NCI-H2227 (cell line): ENCODE measurements at regions not wholly inside any gene's neighbourhood (a gene's known extent, or its start where the extent isn't known, plus 50 kb on each side); places are given as distances from the start of the nearest gene placed in this dataset.

Experiments used
- DNase-seq: peaks from one replicate; lab custom pipeline; 2025; ENCODE audit not compliant: unreplicated experiment; lab: John Stamatoyannopoulos, UW

DNA sequence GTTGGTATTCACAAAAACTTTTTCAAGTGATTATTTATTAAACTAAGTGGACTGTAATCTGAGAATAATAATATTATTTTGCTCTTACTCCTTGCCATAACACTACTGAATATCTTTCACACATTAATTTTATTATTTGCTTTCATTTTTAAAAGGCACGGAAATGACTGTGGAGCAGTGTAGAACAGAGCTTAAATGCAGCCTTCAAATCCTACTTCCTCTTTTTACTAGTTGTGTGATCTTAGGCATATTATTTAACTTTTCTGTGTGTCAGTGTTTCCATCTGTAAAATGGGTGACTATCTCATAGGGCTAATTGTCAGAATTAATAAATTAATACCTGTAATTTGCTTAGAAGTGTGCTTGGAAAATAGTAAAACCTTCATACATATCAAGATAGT is 55.5 kb upstream of the SLC8A1 start:
- DNase-seq, result no peak

DNA sequence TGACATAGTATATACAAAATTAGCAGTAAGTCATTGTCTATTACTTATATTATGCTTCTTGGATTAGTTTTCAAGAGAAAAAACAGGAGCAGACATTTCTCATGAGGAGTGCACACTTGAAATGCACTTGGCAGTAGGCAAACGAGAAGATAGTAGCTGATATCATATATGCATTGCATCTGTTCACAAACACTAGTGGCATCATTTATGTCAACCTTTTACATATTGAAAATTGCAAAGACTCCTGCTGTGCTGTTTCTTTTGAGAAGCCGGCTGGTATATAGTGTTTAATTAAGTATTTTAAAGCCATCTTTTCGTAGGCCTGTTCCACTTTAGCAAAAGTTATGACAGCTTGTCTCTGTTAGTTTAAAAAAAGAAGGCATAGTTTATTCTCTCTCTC is 58.4 kb upstream of the SLC8A1 start:
- DNase-seq, result no peak

DNA sequence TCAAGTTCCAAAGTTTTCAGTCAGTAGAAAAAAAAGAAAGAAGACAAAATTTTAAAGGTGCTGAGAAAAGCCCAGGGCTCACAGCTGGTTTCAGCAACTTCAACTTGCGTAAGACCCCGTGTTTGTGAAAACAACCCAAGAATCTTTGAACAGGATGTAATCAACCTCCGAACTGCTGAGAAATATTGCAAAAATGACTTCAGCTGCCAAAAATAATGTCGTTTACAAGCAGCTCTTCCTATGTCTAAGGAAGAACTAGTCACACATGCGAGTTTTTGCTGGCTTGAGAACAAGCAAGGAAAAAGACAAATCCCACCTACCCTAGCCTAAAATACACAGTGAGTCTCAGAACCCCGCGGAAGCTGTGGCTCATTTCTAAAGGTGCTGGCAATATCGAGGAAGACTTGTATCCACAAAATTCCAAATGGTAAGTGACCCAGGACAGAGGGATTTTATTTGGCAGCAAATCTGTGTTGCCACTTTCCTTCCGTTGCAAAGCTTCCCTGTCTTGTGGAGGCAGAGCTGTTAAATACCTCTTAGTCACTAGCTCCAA is 59.8 kb upstream of the SLC8A1 start:
- DNase-seq, result no peak

DNA sequence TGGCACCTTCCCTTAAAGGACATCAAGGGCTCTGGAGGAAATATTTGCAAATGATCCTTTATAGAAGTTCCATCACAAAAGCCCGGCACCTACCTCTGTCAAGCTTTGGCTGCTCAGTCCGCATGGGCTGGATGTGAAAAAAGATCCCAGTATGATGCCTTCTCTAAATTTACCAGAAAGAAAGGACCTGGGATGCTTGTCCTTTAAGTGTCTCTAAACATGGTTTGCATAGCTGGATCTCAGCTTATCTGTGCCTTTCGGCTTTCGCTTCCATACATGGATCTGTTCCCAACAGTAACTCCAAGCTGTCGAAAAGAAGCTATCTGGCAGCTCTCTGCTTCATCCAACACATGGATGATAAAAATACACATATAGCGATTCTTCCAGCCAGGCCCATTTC is 60.4 kb upstream of the SLC8A1 start:
- DNase-seq, result no peak

DNA sequence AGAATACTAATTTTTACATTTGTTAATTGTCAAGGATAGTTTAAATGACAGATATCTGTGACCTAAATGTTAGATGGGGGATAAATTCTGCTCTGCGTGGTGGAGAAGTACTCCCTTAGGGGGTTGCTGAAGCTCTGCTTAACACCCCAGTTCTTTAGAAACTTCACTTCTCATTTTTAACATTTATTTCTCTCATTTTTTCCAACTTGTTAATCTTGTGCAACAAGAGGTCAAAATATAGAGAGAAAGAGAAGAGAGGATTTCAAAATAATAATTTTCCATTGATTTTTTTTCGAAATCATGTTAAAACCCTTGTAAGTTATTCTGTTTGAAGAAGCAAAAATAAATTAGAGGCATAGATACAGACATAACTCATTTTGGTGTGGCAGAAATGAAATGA is 61.3 kb upstream of the SLC8A1 start:
- DNase-seq, result no peak

DNA sequence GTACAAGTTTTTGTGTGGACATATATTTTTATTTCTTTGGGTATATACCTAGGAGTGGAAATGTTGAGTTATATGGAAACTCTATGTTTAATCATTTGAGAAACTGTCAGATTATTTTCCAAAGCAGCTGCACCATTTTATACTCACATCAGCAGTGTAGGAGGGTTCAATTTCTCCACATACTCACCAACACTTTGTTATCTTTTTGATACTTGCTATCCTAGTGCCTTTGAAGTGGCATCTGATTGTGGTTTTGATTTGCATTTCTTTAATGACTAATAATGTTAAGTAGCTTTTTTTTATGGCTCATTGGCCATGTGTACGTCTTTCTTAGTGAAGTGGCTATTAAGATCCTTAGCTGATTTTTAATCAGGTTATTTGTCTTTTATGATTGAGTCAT is 64.7 kb upstream of the SLC8A1 start:
- no peak for DNase-seq

DNA sequence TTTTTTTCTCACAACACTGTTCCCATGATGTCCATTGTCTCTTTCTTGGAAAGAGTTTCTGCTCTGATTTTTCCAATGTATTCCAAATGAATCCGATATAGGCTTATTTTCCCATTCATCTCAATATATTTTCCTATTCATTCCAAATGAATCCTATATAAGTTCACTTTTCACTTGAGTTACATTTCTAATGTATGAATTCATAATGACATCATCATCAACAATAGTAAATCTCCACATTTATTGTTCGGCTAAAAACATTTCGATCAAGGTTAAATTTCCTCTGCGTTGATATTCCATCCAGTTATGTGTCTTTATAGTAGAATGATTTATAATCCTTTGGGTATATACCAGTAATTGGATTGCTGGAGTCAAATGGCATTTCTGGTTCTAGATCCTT is 76.7 kb upstream of the SLC8A1 start:
- no peak for DNase-seq

DNA sequence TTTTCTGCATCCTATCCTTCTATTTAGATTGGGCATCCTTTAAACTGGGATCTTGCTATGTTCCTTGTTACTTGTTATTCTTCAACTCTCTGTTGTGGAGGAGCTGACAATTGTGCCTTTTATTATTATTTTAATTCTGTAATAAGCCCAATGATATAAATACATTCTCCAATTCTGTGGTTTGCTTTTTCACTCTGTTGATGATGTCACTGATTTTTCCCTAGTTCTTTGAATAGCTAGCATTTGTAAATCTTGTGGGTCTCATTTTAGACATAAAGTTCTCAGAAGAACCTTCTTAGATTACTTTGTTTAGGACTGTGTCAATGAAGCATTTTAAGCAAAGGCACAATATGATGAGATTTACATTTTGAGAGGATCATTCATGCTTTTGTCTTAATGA is 79.5 kb upstream of the SLC8A1 start:
- DNase-seq, result no peak

DNA sequence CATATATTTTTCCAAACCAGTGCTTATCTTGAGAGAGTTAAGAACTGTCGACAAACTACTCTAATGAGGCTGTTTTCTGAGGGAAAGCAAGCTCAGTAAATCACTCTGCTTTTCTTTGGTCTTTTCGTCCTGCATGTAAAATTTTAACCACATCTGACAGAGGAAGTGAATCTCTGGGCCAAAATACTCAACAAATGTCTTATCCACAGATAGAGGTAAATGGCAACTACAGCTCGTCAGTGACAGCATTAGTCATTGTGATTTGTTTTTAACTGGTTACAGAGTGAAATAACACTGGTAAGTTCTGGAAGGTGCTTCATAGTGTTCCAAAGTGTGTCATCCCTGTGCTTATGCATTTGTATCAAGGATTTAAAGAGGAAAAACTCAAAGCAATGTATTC is 82.6 kb upstream of the SLC8A1 start:
- no peak for DNase-seq

DNA sequence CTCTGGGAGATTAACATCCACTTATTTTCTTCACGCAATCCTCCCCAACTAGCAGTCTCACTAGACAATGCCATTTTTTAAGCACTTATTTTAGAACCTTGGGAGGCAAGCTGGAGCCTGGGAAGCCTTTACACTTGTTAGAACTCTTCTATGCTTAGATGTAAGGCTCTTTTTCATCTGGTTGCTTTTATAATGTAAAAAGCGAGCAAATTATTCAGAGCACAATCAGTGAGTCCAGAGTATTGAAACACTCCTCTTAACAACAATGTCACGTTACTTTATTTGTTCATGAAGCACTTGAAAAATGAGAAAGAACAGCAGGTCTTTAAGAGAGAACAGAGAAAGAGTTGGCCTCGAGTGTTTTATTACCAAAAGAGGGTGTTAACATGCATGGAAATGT is 84.1 kb upstream of the SLC8A1 start:
- peak; percentile 53 for DNase-seq

DNA sequence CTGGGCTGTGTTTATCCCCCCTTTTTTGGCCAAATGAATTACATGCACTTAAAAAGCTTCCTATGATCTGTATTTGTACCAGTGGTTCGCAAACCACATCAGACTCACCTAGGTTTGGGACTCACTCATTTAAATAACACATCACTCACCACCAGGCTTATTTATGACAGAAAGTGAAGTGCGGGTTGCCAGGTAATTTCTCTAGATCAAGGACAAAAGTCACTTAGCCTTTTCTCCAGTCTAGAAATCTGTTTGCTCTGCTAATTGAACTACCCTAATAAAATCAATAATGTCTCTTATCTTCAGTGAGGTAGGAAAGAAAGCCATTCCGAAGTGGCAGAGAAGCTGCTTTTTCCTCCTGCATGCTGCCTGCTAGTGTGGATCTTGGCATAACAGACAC is 88.1 kb upstream of the SLC8A1 start:
- no peak for DNase-seq

DNA sequence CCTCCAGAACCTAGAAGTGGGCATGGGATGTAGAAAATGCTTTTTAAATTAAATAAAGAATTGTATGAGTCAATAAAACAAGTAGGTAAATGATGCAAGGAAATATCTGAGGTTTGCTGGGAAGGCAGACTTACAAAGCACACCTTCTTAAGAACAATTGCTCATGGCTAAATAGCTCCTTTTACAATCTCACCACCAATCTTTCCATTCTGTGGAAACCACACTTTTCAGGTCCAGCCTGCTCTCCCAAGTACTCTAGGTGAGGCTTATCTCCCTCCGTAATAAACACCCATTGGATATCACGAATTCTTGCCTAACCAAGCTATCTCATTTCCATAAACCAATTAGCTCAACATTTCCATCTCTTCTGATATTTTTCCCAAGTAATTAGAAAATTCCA is 91.5 kb upstream of the SLC8A1 start:
- DNase-seq, result no peak

DNA sequence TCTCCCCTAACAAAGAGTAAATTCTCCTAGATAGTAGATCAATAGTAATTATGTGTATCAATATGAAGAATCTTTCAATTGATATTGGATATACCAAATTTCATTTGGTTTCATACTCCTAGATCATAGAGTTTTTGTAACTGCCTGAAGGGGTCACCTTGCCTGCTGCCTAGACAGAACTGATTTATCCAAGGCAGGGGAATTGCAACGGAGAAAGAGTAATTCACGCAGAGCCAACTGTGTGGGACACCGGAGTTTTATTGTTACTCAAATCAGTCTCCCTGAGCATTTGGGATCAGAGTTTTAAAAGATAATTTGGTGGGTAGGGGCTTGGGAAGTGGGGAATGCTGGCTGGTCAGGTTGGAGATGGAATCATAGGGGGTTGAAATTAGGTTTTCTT is 92.2 kb upstream of the SLC8A1 start:
- no peak for DNase-seq

DNA sequence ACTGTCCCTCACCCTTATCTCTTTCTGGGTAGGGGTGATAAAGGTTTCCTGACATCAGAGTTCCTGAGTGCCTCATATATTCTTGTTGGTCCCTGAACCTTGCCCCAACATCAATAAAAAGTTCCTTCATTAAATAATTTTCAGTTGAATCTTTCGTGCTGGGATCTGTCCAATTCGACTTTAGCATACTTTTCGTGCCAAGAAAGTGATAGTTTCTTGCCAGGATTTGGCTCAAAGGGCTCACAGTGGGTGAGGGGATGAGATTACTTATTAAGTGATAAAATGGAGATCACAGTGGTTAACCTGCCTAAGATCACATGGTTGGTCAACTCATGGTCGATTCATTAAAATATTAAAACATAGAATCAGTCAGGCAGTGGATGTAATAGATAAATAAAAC is 93.8 kb upstream of the SLC8A1 start:
- DNase-seq, result no peak

DNA sequence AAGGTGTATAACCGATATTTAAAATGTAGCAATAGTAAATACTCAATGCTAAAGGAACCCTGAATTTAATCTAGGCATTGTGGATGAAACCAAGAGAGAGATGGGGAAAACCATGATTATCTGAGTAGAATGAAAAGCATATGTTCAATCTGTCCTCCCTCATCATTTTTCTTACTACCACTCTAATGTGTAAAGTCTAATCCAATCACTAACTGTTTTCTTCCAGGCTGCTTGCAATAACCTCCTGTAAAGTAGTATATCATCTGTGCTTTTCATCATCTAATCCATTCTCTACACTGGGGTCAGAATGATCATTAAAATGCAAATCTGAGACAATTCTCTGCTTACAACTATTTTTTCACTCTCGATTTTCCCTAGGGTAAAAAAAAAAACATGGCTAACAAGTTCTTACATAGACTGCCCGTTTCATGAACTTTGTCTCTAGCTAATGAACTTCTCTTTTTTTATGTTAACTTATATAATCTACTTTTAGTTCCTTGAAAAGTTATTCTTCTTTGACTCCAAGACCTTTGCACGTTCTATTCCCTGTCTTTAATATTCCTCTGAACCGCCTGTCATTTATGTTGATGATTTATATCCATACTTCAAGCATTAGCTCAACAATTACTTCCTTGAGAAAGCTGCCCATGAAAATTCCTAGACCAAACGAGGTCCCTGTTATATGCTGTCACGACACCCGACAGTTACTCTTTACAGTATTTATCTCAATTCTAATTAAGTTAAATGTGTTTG is 94.7 kb upstream of the SLC8A1 start:
- no peak for DNase-seq

DNA sequence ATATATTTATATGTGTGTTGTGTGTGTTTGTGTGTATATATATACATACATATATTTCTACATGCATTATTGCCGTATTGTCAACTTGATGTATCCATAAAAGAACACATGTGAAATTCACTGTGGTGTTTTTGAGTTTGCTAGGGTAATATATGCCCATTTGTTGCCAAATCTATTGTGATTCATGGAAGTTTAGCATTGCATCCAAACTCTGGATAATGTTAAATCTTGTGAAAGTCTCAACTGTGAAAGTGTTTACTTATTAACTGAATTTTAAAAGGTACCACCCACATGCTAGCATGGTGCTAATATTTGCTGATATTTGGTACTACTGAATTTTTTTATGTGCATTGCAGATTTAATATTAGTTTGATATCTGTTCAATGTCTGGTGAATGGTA is 96.6 kb upstream of the SLC8A1 start:
- no peak for DNase-seq

DNA sequence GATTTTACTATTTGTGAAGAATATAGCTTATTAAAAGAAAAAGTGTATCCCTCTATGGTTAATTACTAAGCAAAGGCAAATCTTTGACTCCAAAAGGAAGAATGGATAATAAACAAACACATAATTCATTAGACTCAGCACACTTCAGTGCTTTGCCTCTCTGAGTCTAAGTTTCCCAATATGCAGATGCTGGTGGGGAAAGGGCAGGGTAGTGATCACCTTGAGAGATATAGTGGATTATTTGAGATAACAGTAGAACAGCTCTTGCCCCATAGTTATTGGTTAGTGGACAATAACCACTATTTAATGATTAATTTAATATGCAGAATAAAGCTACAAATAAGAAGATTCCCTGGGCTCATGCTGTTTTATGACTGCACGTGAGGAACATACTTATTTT is 98.2 kb upstream of the SLC8A1 start:
- no peak for DNase-seq

DNA sequence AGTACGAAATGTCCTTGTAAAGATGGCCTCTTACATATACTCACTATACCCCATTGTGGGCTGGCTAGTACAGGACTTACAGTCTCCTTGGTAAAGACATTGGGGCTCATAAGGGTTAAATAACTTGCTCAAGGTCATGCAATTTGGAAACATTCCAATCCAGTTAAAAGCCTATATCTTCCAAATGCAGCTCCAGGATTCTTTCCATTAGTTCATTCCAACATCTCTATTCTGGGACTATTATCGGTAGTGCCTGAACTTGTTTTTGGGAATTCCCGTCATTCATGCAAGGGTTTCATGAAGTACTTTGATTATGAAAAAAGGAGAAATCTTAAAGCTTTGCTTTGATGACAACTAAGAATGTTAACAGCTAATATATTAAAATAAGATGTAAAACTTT is 99.2 kb upstream of the SLC8A1 start:
- no peak for DNase-seq

DNA sequence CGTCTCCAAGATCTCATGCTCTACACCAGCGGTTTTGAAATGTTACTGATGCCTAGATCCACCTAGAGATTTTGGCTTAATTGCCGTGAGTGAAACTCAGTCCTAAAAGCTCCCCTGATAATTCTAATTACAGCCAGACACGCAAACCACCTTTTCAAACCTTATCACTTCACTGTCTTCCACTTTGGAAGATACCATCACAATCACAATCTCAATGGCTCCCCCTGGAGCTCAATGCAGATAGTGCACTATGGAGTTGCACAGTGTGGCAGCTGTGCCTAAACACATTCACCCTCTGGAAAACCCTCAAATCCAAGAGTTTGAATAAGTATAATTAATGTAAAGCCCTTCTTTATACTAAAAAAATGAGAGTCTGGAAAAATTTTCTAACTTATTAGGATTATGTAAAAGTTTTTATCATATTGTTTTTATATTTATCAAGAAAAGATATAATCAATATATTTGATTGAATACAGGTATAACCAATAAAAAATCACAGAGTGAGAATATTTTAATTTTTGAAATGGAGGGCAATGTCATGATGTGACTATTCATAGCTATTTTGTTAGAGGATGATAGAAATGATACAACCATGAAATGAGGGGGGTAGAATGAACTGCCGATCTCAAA is 102.9 kb upstream of the SLC8A1 start:
- peak; percentile 63 for DNase-seq

DNA sequence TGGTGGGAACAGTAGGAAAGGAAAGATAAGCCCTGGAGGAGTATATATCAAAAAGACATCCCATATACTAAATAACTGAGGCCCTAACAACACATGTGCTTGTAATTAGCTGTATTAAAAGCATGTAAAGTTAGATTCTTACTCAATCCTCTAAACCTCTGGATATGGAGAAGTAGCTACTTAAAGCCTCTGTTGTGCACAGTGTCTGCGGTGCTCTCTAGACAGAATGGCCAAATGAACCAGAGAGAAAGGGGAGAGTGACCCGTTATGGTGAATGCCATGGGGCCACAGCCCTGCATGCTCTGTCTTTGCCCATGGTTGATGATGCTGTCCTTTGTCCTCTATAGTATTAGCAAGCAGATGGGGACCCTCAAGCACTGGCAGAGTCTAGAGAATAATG is 104.4 kb upstream of the SLC8A1 start:
- no peak for DNase-seq

DNA sequence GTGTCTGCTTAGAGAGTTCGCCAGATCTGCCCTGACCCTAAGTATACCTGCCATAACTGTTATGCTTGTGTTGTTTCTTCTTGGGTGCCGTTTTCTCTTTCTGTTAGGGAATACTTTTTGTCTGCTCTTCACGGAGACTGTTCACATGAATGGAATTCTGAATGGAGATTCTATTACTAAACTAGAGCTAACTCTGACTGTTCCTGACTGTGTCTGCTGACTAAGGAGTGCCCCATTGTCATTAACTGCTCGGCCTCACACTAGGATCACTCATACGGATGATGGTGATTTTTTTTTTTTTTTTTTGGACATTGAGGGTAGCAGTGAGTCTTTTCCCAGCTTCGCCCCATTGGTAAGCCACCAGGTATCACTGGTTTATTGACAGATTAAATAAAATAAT is 104.8 kb upstream of the SLC8A1 start:
- no peak for DNase-seq

DNA sequence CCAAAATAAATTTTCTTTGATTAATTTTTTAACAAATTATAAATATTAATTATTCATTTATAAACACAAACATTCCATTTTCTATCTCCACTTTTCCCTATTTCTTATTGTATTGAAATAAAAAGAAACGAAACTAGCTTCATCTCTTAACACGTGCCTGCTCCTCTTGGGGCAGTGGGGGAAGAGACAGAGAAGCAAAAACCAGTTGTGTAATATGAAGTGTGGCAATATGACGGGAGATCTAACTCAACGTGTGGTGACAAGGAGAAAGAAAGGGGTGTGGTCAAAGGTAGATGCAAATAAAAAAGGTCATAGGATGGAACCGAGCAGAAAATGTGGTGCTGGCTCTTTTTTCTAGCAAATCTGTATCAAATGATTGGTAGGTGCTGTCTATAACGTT is 106.9 kb upstream of the SLC8A1 start:
- DNase-seq, result no peak

DNA sequence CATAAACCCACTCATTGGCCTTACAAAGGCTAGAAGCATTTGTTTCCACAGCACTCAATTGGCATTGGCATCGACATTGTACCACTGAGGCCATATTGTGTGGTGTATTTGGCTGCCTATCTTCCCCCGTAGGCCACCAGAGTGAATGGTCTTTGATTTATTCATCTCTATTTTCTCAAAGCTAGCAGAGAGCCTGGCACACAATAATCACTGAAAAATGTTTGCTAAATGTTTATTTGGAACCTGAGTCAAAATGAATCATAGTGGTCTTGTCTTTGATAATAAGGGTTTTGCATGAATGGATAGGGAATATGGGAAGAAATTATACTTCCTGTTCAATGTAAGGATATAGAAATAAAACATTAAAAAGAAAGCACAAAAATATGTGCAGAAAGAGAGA is 107.3 kb upstream of the SLC8A1 start:
- DNase-seq, result no peak
